Tibial nerve (tissue), 4 donors: ENCODE measurements at regions not wholly inside any gene's neighbourhood (a gene's known extent, or its start where the extent isn't known, plus 50 kb on each side); places are given as distances from the start of the nearest gene placed in this dataset.

ENCODE experiments used
- EP300 ChIP-seq, 2 donors: sonication (generic); formaldehyde crosslinking; IDR thresholded peaks; one replicate each; pipeline ENCODE4 v1.6.1; 2017; ENCODE audit warnings: antibody characterized with exemption in 2 of 2, mild to moderate bottlenecking in 1 of 2
- POLR2A ChIP-seq, 2 donors: fragments of 450-650 bp; IDR thresholded peaks; one replicate each; pipeline ENCODE4 v1.6.1; 2017; ENCODE audit warnings: antibody characterized with exemption in 2 of 2, mild to moderate bottlenecking in 2 of 2, moderate library complexity in 2 of 2
- TF ChIP-seq, protein P1 (sequence below), 5 experiments: fragments of 200-600 bp in 3 of 5; fragments of 450-650 bp in 2 of 5; sonication (generic) in 3 of 5; IDR thresholded peaks; one replicate each; pipeline ENCODE4 v1.5.1; 2016 to 2019; ENCODE audit warnings: antibody characterized with exemption in 5 of 5, mild to moderate bottlenecking in 3 of 5, moderate library complexity in 2 of 5

DNA sequence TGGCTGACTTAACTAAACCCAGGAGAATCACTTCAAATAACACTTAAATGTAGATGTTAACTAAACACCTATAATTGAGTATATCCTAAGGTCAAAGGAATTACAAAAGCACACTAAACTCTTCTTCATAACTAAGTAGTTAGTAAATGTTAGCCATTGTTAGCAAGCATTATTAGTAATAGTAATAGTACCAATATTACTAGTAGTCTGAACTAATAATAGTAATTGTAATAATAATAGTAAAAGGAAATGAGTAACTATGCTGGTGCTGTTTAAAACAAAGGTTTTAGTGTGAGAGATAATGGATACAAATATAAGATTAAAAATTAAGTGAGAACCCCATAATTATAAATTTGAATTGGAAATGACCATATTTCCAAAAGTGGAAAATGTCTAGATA is 641.9 kb upstream of the RORB start:
- TF ChIP-seq, protein P1, sequence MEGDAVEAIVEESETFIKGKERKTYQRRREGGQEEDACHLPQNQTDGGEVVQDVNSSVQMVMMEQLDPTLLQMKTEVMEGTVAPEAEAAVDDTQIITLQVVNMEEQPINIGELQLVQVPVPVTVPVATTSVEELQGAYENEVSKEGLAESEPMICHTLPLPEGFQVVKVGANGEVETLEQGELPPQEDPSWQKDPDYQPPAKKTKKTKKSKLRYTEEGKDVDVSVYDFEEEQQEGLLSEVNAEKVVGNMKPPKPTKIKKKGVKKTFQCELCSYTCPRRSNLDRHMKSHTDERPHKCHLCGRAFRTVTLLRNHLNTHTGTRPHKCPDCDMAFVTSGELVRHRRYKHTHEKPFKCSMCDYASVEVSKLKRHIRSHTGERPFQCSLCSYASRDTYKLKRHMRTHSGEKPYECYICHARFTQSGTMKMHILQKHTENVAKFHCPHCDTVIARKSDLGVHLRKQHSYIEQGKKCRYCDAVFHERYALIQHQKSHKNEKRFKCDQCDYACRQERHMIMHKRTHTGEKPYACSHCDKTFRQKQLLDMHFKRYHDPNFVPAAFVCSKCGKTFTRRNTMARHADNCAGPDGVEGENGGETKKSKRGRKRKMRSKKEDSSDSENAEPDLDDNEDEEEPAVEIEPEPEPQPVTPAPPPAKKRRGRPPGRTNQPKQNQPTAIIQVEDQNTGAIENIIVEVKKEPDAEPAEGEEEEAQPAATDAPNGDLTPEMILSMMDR (IDR thresholded peaks at IDR 0.05): no peak
- no peak for TF ChIP-seq POLR2A (IDR thresholded peaks at IDR 0.05)
- no peak for TF ChIP-seq EP300 (IDR thresholded peaks at IDR 0.05)
